GM21447 (cell line): ENCODE measurements at regions not wholly inside any gene's neighbourhood (a gene's known extent, or its start where the extent isn't known, plus 50 kb on each side); places are given as distances from the start of the nearest gene placed in this dataset.

Experiments
- ATAC-seq: cut with Tn5 transposase; IDR thresholded peaks from one replicate; pipeline ENCODE4 v1.9.1; 2021; ENCODE audit not compliant: unreplicated experiment

DNA sequence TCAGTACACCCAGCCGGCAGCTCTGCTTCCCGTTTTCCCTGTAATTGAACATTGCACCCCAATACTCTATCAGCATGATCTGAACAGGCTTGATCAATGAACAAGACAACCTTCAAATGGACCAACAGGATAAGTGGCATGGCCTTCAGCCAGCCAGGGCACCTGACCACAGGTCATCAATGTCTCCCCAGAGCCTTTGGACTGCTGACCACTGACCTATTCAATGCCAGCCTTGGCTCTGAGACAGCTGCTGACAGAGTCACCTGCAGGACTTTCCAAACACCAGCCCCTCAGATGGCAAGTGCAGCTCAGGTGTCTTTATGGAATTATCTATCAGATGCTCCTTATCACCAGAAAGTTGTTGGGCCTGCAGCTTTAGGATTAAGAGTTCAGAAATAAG is 462.9 kb upstream of the ASIC2 start:
- no peak for ATAC-seq

DNA sequence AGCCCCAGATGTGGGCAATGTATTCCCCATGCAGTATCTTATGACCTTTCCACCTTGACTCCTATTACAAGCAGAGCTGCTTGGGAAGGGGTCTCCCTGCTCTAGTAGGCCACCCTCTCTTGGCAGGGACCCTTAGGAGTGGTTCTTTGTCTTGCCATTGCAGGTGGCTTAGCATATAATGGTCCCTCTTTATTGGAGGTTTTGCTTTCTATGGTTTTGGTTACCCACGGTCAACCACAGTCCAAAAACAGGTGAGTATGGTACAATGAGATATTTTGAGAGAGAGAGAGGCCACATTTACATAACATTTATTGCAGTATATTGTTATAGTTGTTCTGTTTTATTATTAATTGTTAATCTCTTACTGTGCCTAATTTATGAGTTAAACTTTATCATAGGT is 472.8 kb upstream of the ASIC2 start:
- no peak for ATAC-seq

DNA sequence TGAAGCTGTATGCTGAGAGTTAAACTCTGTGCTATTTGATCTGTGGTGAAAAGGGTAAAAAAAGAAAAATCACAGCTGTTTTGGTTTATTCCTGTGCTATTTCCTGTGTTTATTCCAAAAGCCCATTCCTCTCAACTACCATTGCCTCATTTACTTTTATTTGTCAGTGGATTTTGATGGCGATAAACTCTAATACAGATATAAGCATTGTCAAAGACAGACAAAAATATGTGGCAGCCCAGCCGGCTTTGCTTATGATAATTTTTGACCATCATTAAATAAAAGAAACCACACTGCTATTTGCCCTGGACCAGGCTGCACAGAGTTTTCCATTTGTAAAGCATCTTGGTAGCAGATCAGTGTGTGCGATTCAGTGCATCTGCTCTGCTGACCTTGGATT is 473.6 kb upstream of the ASIC2 start:
- ATAC-seq = no peak

DNA sequence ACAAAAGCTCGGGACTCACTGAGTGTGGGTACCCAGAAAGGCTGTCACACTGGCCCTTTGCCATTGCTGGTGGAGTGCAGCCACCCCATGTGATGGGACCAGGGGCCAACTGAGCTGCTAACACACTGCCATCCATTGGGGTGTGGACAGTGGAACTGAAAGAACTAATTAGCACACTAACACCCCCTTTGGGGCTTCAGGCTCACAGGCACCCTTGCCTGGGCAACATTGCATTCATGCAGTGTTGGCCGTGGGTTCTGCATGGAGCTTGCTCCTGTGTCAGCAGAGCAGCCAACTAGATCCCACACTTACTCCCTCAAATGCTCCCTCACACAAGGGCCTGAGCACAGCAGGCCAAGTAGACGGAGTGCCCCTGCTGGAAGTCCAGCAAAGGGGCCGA is 476.0 kb upstream of the ASIC2 start:
- no peak for ATAC-seq

DNA sequence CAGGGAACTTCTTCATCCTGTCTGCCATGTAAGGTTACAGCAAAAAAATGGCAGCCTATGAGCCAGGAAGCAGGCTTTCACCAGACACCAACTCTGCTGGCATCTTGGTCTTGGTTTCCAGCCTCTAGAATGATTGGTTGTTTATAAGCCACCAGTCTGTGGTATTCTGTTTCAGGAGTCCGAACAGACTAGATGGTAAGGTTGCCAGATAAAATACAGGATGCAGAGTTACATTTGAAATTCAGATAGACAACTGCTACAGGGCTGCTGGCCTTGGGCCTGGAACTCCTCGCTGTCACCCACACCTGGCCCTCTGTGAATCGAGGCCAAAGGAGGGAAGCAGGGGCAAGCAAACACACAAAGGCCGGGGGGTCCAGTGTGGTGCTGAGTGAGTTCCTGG is 478.8 kb upstream of the CCL2 start:
- ATAC-seq = no peak

DNA sequence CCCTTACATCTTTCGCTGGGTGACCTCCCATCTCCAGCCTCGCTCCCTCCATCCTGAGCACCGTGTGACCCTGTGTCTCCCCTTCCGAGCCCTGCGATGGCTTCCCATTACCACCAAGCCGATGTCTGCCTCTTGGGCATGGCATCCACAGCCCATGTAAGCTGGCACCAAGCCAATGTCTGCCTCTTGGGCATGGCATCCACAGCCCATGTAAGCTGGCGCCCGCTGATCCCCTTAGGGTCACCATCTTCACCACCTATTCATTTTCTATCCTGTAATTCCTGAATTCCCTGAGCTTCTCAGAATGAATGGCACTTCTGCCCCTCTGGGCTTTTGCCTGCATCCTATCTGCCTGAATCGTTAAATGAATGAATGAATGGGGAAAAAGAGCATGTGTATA is 478.2 kb upstream of the CCL2 start:
- no peak for ATAC-seq

DNA sequence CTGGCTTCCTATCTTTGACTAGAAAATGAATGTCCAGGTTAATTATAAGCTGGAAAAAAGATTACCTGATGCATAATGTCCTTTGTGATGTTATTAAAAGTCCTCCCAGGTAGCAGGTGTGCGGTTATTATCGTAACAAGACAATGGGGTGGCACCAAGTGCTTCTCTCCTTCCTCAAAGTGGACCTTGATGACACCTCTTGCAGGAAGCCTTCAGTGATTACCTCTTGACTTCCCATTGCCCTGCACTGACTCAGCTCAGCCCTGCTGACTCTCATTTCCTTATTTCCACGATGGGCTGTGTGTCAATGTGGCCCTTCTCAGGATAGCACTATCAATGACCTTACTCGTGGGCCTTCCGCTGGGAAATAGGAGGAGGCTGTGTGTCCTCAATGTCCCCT is 477.4 kb upstream of the CCL2 start:
- ATAC-seq = no peak

DNA sequence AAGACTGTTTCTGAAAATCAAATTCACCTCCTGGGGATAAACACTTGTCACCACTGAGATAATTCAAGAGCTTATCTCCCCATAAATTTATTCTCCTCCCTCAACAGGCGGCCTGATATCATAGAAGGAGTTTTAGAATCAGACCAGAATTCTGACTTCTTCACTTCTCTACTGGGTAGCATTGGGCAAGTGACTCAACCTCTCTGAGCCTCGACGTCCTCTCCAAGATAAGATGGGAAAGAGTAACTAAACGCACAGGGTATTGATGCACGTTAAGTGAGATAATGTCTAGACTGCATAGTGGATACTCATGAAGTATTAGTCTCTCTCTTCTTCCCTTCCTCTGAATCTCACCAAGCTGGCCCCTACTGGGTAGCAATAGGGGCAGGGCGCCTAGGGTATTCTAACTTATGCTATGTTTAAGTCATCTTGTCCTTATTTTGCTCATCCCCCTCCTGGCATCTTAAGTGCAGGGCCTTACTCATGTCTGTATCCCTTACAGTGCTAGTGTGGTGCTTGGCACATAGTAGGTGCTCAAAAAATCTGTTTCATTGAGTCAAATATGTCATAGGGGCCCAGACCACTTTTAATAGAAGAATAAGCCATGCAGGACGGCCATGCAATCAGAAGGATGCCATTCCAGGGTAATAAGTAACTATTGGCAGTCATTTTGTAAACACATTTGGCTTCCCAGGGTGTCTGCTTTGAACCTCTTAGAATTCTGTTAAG is 476.4 kb upstream of the CCL2 start:
- ATAC-seq = no peak

DNA sequence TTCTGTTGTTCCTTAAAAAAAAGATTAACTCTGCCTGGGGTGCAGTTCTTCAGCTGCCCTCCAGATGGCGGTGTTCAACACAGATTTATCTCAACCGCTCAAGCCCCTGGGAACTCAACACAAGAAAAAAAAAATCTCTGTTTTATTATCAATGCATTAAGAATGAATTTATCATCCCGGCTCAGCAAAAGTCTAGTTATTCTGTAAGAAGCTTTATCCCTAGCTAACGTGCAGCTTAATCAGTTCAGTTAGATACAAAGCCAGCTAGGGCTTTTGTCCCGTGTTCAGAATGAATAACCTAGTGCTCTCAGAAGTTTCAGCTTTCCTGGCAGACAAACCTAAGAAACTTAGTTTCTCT is 475.9 kb upstream of the CCL2 start:
- ATAC-seq = no peak

DNA sequence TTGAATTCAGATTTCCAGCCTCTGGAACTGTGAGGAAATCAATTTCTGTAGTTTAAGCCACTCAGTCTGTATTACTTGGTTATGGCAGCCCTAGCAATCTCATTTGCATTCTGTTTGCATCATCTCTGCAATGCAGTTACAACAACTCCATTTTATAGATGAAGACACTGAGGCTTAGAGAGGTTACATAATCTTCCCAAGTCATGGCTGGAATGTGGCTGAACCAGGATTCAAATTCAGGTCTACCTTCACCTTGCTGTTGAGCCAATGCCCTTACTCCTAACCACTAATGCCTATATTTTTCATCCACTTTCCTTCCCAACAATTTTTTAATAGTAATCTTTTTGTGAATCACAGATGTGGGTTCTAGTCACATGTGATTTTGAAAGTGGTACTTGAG is 469.8 kb upstream of the CCL2 start:
- ATAC-seq = no peak

DNA sequence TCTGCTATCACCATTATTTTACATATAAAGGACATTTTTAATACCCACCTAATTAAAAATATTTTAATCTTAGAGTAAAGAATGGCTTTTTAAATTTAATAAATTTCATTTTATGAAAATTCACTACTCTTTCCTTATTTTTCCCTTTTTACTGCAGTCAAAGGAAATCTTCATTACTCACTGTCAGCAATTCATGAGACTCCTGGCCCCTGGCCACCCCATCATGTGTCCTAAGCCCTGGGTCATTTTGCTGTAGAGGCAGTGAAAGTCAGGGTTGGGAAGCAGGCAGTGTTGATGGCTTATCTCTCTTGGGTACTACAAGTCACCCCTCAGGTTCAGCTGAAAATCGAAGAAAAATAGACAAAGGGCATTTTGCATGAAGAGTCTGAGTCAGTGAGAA is 468.6 kb upstream of the CCL2 start:
- no peak for ATAC-seq

DNA sequence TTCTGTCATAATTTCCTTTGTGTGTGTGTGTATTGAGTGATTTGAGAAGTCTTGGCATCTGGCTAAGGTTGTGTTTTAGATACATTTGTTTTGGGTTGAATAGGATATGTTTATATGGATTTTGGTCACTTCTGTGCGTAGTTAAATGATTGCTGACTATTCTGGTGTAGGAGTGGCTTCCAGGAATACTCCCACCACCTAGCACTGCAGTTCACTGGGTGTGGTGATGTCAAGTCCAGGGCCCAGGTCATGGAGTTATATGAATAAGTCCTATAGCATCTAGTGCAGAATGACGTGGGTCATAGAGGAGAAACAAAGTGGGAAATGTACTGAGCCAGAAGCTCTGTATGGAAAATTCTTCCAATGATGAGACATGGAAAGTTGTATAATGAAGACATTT is 465.4 kb upstream of the CCL2 start:
- ATAC-seq = no peak

DNA sequence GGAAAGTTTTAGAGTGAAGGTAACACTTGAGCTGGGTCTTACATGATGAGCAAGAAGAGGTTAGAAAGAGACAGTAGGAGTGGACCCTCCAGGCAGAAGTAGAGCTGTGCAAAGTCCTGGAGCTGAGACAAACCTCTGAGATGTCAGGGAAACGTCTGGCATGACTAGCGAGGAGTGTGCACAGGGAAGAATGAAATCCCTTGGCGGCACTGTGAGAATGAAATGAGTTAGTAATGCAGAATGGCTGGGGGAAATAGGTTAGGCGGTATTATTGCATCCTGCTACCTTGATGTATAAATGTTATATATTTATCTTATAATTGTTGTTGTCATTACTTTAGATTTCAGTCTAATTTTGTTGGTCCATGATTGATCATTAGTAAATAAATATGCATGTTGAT is 457.9 kb upstream of the CCL2 start:
- no peak for ATAC-seq

DNA sequence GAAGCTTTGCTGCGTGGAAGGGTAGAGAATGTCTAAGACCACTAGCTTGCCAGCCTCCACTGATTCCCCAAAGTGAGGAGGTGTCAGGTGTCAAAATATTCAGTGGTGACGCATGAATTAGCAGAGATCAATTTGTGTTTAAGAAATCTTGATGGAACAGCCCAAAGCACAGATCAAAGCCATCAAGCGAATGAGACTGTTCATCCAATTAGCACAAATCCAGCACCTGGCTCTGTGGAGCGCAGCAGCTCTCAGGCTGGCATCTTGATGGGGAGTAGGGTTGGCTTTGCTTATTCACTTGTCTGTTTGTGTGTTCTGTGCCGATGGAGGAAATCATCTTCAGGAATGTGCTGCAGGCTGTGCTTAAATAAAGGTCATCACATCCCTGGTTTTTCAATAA is 456.8 kb upstream of the CCL2 start:
- no peak for ATAC-seq

DNA sequence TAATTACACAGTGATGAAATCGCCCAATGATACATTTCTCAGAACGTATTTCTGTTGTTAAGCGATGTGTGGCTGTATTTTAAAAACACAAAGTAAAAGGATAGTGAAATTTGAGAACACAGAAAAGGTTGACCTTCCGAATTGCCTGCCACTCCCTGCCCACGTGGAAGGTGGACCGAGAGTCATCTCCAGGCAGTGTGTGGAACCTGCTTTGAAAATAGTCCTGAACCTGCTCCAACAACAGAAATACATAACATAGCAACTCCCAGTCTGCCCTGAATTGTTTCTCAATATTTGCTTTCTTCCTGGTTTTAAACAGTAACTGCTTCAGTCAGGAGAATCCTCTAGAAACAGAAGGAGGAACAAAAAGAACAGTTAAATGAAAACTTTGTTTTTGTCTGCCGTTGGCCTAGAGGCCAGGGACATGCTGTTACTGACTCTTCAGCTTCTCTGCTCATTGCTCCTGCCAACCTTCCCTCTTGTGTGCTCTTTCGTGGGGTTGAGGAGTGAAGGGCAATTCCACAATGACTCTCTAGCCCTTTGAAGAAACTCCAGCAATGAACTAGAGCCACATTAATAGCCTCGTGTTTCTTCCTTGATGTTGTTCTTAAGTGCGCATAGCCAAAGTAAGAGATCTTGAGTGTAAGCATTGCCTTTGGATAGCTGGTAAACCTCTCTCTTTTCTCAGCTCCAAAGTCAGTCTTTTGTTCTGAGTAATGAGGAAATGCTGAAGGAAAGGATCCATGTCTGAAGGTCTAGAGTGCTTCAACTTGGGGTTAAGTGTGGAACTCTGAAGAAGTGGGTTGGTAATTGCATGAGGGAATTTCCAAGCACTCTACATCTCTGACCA is 452.5 kb upstream of the CCL2 start:
- no peak for ATAC-seq

DNA sequence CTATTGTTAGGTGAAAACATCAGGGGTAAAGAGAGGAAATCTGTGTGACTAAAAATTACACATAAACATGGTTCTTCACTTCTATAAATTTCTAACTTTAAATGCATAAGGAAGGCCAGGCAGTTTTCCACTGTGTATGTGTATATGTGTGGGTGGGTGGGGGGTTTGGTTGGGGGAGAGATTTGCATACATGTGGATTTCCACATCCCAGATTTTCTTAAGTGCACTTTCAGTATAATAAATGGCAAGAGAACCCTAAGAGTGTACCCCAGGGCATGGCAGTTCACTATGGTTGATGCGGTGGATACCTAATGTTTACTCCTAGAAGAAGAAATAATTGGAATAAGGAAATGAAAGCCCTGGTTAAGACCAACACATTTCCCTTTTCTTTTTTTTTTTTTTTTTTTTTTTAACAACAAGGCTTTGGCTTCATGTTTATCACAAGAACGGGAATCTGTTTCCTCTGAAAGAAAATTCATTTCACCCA is 451.8 kb upstream of the CCL2 start:
- ATAC-seq = no peak

DNA sequence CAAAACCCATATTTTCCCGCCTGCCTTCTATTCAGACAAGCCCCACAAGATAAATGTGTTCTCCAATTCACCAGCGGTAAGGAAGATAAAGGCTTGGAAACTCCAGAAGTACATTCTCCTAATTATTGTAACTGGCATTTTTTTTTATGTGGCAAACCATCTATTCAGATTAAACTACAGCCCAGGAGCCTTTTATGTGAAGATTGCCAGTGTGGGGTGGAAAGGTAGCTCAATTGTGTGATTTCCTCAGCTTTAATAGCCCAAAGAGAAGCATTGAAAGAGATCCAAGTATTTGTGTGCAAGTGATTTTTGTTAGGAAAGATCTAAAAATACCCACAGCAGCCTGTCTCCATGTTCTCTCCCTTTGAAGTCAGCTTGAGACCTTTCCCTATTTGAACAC is 451.4 kb upstream of the CCL2 start:
- ATAC-seq = no peak

DNA sequence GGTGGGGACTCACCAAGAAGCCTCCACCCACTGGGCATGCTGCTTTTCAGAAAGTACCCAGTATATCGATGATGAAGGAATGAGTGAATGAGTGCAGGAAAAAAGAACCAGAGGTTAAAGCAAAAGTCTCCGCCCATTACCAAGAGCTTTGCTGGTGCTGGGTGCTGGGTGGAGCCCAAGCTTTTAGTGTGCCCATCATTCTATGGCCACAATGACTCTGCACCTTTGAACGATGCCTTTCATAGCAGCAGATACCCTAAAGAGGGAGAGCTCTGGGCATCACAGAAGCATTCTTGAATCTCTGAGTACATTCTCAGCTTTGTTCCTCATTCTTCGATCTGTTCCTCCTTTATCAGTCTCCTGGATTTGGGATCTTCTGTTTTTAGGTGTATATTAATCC is 450.7 kb upstream of the CCL2 start:
- no peak for ATAC-seq

DNA sequence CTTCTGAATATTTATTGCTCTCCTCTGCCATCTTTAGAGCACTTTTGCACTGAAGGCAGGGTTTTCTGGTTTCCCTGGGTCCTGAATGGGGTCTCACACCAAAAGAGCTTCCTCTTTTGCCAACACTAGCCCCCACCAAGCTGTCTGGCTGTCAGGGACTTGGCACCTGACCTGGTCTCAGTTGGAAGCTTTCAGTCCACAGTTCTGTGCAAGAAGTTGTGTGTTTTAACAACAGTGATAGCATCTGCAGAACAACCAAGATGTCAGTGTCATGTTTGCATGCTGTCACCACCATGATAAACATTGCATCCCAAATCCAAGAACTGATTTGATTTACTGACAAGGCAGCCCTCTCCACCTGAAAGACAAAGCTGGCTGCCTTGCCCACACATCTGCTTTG is 448.5 kb upstream of the CCL2 start:
- ATAC-seq = no peak

DNA sequence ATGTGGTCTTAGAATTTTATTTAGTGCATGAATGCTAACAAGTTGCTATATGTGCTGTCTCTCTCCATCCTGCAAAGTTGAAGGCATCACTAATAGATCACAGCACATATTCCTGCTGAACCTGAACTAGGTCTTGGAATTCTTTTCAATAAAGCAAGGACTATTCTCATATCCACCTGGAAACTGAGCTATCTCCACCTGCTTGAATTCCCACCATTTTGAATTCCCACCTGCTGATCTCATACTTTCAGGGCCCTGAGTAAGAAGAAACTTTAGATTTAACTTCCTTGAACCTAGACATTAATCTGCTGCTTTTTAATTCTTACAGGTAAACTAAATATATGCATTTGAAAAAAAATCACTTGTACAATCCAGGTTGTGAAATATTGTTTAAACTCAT is 445.3 kb upstream of the CCL2 start:
- no peak for ATAC-seq

DNA sequence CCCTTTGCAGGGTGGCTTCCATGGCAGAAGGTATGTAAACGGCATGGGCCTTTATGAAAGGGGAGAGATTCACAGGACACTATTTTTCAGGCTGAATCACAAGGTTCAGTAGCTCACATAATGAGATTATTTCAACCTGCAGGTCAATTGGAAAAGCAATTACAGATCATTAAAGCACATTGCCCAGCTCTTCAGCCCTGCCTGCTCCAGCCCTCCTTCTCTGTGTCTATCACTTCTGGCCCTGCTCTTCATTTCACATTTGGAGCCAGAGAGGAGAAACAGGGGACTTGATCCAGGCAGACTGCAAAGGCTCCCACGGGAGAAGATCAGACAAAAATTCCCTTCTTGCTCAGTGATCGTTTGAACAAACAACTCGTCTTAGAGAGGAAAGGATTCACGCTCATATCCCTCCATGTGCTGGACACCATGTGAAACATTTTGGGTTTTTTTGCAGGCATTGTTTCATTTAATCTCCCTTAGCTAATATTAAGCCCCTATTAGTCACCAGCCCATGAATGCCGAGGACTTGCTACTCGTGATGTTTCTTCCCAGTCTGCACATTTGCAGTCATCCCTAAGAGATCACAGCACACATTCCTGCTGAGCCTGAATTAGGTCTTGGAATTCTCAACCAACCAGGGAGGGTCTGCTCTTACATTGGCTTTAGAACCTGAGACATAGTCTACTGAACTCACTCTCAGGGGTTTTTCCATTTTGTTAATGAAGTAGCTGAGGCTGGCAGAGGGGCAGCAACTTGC is 443.9 kb upstream of the CCL2 start:
- ATAC-seq = no peak
